GM18502 (cell line): ENCODE measurements at regions not wholly inside any gene's neighbourhood (a gene's known extent, or its start where the extent isn't known, plus 50 kb on each side); places are given as distances from the start of the nearest gene placed in this dataset.
A peak's percentile ranks its signal among the peaks of the same experiment; 100 is the strongest.
"Not testable (repeated sequence)": the region's sequence is repeated elsewhere in the genome, so short reads cannot be mapped to it uniquely, and the experiment has no call there.

ENCODE experiments used
- ATAC-seq: cut with Tn5 transposase; IDR thresholded peaks from one replicate; pipeline ENCODE4 v1.9.1; 2021; ENCODE audit warnings: mild to moderate bottlenecking; ENCODE audit not compliant: unreplicated experiment, poor library complexity

DNA sequence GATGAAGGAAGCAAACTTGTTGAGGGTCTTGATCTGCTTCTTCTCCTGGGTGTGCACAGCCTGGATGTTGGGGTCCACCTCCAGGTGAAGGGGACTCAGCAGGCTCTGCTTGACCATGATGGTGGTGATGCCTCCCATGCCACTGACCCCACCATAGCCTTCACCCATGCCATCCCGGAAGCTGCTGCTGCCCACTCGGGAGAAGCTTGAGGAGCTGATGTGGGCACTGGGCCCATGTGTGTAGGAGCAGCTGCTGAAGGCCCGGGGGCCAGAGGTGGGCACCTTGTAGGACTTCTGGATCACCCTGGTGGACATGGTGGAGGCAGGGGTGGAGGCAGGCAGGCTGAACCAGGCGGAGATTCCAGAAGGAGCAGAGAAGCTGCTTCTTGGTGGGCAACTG lies 432.7 kb upstream of the DIPK2B start:
- ATAC-seq = no peak

GRCh38 chrX:45632506-45632905 lies 431.8 kb upstream of the DIPK2B start:
- ATAC-seq = no peak

- ATAC-seq = no peak
Observed at GRCh38 chrX:45630078-45630477, 429.4 kb upstream of the DIPK2B start.

DNA sequence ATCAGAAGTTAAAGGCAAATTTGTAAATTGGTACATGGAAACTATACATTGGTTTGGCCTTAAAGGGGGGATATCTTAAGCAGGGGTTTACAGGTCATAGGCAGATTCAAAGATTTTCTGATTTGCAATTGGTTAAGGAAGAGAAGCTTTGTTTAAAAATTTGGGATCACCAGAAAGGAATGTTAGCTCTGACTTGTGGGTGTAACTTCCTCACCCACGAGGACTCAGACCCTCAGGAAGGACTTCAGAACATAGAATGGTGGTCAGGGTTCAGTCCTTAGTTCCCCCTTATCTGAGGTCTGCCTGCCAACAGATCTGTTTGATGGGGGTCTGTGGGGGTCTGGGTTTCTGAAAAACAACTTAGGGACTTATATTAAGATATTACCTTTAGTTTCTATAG lies 427.4 kb upstream of the DIPK2B start:
- no peak for ATAC-seq

GRCh38 chrX:45623266-45623665 lies 422.6 kb upstream of the DIPK2B start:
- ATAC-seq = no peak

DNA sequence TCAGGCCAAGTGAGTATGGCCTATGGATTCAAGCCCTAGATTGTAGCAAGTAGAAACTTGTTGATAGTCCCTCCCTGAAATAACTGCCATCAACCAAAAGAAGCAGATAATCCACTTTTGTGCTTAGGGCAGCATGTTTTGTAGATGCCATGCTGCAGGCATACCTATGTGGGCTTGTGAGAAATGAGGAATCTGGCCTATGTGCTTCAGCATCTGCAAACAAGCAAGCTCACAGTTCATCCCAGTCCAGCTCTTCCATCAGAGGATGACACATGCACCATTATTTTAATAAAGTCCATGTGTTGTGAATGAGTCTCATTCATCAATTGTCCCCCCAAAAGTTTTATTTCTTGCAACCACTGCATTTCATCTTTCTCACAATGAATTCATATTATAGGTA lies 421.9 kb upstream of the DIPK2B start:
- no peak for ATAC-seq

GRCh38 chrX:45622042-45622423 lies 421.4 kb upstream of the DIPK2B start:
- ATAC-seq = peak; percentile 58

DNA sequence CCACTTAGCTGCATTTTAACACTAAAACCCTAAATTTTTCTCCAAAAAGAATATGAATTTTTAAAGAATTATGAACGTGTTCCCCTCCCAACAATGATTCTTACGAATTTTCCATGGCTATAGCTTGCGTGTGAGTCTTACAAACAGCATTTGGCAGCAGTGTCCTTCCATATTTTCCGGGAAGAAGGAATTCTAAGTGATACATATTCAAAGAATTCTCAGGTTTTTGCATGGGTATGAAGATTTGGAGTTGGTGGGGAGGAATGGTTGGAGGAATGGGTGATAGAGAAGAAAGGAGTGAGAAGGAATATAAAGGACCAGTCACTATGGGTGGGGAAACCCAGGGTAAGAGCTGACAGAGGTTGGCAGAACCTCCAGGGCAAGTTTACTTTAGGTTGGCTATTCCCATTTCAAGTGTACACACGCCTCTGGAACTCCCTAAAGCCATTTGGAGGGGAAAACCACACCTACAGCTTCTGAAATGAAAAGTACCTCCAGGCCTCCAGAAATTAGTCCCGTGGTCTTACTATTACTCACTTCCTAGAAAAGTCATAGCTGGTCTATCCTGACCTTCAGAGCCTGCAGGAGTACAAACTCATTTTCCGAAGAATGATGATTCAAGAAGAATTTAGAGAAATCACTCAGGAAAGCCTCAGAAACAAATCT lies 420.8 kb upstream of the DIPK2B start:
- ATAC-seq = peak; percentile 83

GRCh38 chrX:45619290-45619689 lies 418.6 kb upstream of the DIPK2B start:
- ATAC-seq = no peak

DNA sequence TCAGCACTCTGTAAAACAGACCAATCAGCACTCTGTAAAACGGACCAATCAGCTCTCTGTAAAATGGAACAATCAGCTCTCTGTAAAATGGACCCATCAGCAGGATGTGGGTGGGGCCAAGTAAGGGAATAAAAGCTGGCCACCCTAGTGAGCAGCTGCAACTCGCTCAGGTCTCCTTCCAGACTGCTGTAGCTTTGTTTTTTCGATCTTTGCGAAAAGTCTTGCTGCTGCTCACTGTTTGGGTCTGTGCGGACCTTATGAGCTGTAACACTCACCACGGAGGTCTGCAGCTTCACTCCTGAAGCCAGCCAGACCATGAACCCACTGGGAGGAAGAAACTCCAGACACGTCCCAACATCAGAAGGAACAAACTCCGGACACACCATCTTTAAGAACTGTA lies 414.9 kb upstream of the DIPK2B start:
- not testable (repeated sequence) for ATAC-seq

DNA sequence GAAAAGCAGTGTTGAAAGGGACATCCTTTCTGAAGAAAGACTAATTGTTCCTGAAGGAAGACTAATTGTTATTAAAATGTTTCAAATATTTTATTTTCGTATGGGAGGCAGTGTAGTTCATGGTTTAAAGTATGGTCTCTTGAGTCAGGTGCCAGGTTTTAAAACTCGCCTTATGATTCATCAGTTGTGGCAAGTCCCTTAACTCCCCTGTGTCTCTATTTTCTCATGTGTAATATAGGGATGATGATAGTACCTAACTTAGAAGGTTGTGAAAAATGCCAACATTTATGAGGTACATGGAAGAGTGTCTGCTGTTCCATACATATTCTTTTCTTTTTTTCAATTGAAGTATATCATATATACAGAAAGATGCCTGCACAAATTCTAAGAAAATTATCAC lies 414.2 kb upstream of the DIPK2B start:
- ATAC-seq = no peak

DNA sequence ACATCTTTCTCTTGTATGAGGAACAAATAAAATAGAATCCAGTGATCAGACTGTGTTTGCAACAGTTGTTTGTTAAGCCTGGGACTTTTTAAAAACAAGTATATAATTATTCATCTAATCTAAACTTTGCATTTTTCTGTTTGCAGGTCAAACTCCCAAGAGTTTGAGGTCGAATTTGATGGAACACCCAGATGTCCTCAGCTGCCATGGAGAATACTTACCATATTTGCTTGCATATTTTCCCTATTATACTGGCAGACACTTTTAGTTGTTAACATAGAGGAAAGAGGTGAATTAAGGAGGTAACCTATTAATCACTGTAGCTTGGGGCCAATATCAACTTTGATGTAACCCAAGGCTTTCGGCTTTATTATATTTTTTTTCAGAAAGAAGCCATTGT lies 401.5 kb upstream of the DIPK2B start:
- no peak for ATAC-seq

GRCh38 chrX:45601052-45601451 lies 400.4 kb upstream of the DIPK2B start:
- ATAC-seq = no peak

GRCh38 chrX:45598861-45599260 lies 398.2 kb upstream of the DIPK2B start:
- no peak for ATAC-seq

DNA sequence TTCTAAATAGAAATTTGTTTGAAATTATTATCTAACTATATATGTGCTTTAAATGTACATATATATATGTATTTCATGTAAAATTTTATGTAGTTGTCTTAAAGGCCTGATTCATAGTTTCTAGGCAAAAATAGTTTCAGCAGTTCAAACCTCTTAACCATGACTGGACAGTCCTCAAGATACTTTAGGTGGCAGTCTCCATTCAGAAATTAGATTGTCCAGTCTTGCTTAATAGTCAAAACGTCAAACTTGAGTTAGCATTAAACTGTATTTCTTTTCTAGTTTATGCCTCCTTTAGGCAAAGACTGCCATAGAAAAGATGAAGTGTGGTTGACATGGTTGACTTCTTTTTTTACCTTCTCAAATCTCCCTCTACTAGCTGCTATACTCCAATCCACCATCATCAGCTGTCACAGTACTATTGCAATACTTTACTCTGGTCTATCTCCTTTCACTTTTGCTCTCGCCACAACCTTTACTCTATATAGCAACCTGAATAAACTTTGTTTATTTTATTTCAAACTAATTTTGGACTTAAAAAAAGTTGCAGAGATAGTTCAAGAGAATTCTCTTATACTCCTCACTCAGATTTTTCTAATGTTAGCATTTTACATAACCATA lies 395.6 kb upstream of the DIPK2B start:
- ATAC-seq = no peak

DNA sequence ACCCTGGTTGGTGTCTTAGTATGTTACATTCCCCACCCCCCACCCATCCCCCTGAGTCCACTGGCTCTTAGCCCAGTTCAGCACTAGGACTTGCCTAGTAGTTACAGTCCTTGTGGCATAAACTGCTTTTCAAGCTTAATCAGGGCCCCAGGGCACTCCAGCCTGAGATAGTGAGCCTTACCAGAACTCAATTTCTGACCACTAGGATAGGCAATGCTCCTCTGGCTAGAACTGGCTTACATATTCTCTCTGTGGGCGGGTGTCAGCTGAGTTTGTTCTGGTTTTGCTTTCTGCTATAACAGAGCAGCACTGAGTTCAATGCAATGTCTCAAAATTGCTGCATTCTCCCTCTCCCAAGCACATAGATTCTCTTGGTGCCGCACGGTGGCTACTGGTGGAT lies 391.4 kb upstream of the DIPK2B start:
- no peak for ATAC-seq

DNA sequence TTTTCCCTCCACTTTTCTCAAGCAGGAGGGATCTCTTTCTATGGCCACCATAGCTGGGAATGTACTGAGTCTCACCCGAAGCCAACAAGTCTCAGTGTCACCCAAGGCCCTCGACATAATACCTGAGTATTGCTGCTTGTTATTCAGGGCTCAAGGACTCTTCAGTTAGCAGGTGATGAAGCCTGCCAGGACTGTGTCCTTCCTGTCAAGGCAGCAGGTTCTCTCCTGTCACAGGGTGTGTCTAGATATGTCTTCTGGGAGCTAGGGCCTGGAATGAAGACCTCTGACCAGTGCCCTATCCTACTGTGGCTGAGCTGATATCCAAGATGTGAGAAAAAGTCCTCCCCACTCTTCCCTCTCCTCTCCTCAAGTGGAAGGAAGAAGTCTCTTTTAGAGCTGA lies 391.0 kb upstream of the DIPK2B start:
- ATAC-seq = no peak

DNA sequence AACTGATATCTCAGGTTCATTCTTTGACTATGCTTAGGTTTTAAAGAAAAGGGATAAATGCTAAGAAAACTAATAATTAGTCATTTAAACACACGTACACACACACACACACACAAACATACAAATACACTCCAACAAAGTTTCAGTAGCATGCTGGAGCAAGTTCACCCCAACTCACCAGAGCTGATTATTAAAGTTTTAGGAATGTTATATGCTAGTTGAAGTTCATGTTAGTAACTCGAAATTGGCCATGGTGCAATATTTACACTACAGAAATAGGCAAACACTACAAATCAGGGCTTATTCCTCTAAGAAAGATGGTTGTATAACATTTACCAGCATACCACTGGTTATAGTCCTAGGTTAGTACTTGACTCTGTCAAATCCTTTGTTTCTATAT lies 384.0 kb upstream of the DIPK2B start:
- ATAC-seq = no peak

DNA sequence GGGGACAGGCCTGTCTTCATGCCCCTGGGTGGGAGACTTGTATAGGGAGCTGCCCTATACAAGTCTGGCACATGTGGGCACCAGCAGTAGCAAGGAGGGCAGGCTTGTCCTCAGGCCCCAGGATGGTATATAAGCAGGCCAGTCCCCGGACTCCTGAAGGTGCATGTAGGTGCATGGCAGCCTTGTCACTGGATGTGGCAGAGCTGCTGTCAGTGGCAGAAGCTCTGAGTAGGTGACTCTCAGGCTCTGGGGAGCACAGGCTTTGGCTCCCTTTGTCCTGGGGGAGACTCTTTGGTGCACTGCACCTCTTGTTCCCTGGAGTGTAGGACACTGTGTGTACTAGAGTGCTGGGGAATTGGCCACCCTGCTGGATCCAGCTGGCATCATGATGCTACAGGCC lies 376.7 kb upstream of the DIPK2B start:
- no peak for ATAC-seq

GRCh38 chrX:45571453-45571852 lies 370.8 kb upstream of the DIPK2B start:
- ATAC-seq = no peak

GRCh38 chrX:45566456-45566855 lies 365.8 kb upstream of the DIPK2B start:
- no peak for ATAC-seq

GRCh38 chrX:45557387-45557786 lies 356.7 kb upstream of the DIPK2B start:
- ATAC-seq = no peak
